Astrocyte of the spinal cord (primary cell): ENCODE measurements at regions not wholly inside any gene's neighbourhood (a gene's known extent, or its start where the extent isn't known, plus 50 kb on each side); places are given as distances from the start of the nearest gene placed in this dataset.

ENCODE experiments used
- DNase-seq: peaks from one replicate; pipeline ENCODE4 v3.0.0; 2011; ENCODE audit warnings: low read depth, low spot score
- H3K4me3 ChIP-seq: 2 replicates; pipeline ENCODE4 v1.5.1; 2011; ENCODE audit warnings: low read depth, mild to moderate bottlenecking, low read length, moderate library complexity
- CTCF ChIP-seq: IDR thresholded peaks from 2 replicates; pipeline ENCODE4 v1.5.1; 2012; ENCODE audit warnings: low read depth, mild to moderate bottlenecking, low read length, inconsistent platforms
- in situ Hi-C: cut with HindIII; loops from 2 replicates; pipeline ENCODE4 v1.10.0; 2017; ENCODE audit warnings: low sequenced_read_pairs

DNA sequence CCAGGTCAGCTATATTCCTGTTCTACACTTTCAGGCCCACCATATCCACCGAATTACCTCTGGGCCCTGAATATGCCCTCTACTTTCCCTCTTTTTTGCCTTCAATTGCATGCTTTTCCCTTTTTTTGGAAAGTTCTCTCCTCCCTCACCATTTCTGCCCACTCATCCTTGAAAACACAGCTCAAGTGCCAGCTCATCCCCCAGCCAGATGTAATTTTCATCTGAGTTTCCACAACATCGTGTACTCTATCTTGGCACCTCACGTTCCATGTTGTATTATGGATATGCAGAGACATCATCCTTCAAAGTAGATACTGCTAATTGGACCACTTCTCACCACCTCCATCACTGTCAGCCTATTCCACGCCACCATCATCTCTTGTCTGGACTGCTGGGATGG, 129.8 kb upstream of the HSD17B12 start:
- no peak for TF ChIP-seq CTCF
- in situ Hi-C loops = no loop called here

DNA sequence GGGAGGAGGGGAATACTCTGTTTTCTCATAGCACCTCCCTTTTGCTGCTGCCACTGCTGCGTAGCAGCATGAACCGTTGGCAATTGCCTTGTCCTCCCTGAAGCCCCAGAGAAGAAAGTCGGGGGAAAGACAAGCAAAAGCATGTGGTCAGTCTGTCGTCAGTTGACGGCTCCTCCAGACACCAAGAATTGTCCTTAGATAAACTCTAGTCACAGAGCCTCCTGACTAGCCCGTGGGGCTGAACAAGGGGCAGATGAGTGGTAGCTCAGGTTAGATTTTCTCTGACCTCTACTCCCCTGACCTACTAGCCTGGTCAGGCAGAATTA, 126.4 kb upstream of the HSD17B12 start:
- TF ChIP-seq CTCF = no peak
- in situ Hi-C loops = no loop called here
- DNase-seq = no peak
- H3K4me3 ChIP-seq = no peak overlapping the region

More for the DNA sequence above, 129.8 kb upstream of the HSD17B12 start:
- no peak overlapping the region for H3K4me3 ChIP-seq
- no peak for DNase-seq

GRCh38 chr11:43555186-43555585, 125.4 kb upstream of the HSD17B12 start:
- in situ Hi-C loops = no loop called here
- no peak for TF ChIP-seq CTCF
- no peak for DNase-seq

GRCh38 chr11:43555816-43556611, 124.5 kb upstream of the HSD17B12 start:
- no peak for TF ChIP-seq CTCF
- in situ Hi-C loops = no loop called here
- peak; percentile 36 for DNase-seq
- H3K4me3 ChIP-seq = no peak overlapping the region

More at GRCh38 chr11:43555186-43555585, 125.4 kb upstream of the HSD17B12 start:
- no peak overlapping the region for H3K4me3 ChIP-seq

- TF ChIP-seq CTCF = no peak
- no peak for DNase-seq
- H3K4me3 ChIP-seq = no peak overlapping the region
- in situ Hi-C loops = no loop called here
Observed at GRCh38 chr11:43556612-43557375, 123.7 kb upstream of the HSD17B12 start.

DNA sequence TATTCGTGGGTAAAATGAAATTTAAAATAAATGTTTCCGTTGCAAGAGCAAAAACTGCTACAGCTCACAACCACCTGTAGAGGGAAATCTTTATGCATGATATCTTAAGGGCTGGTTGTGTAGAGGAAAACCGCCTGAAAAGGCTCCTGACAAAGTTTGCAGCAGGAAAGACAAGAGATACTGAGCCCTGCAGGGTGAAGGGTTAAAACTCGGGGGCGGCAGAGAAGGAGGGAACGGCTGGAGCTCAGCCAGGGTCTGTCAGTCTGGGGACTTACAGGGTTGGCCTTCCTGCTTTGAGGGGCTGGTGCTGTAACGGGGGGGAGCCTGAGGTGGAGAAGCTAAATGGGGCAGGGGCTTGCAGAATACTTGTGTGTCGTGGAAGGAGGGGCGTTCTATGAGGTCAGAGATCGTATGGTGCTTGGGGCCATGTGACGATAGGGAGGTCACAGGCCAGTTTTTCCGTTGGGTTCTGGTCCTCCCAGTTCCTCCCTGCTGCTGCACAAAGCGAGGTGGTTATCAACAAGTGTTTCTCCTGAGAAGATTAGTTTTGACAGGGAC, 122.9 kb upstream of the HSD17B12 start:
- no peak overlapping the region for H3K4me3 ChIP-seq
- in situ Hi-C loops = no loop called here
- TF ChIP-seq CTCF = peak; percentile 32
- DNase-seq = no peak
